ENCODE measurements at regions not wholly inside any gene's neighbourhood (a gene's known extent, or its start where the extent isn't known, plus 50 kb on each side); places are given as distances from the start of the nearest gene placed in this dataset.
"Not testable (repeated sequence)": the region's sequence is repeated elsewhere in the genome, so short reads cannot be mapped to it uniquely, and the experiment has no call there.

GRCh38 chr12:105898271-105898670 lies 240.5 kb downstream of the NUAK1 start:
- DNase-seq, result not testable (repeated sequence)

GRCh38 chr12:105899589-105899988 lies 239.2 kb downstream of the NUAK1 start:
- no peak for DNase-seq

- DNase-seq, result no peak
Observed at GRCh38 chr12:105906561-105906960, 232.2 kb downstream of the NUAK1 start.

- no peak for DNase-seq
Observed at GRCh38 chr12:105907982-105908381, 230.8 kb downstream of the NUAK1 start.

GRCh38 chr12:105910030-105910429 lies 228.7 kb downstream of the NUAK1 start:
- DNase-seq, result no peak

- DNase-seq, result no peak
Observed at GRCh38 chr12:105911966-105912365, 226.8 kb downstream of the NUAK1 start.

- no peak for DNase-seq
Observed at GRCh38 chr12:105912882-105913678, 225.7 kb downstream of the NUAK1 start.

GRCh38 chr12:105915997-105916759 lies 222.6 kb downstream of the NUAK1 start:
- no peak for DNase-seq

GRCh38 chr12:105916760-105917039 lies 222.1 kb downstream of the NUAK1 start:
- DNase-seq, result no peak

GRCh38 chr12:105920161-105920684 lies 218.5 kb downstream of the NUAK1 start:
- peak; percentile 46 for DNase-seq

GRCh38 chr12:105921055-105921454 lies 217.7 kb downstream of the NUAK1 start:
- no peak for DNase-seq

- DNase-seq, result no peak
Observed at GRCh38 chr12:105921872-105922669, 216.7 kb downstream of the NUAK1 start.

GRCh38 chr12:105922670-105923102 lies 216.1 kb downstream of the NUAK1 start:
- peak; percentile 48 for DNase-seq

GRCh38 chr12:105924526-105925208 lies 214.1 kb downstream of the NUAK1 start:
- DNase-seq, result no peak

GRCh38 chr12:105927564-105927963 lies 211.2 kb downstream of the NUAK1 start:
- no peak for DNase-seq

GRCh38 chr12:105928436-105928835 lies 210.3 kb downstream of the NUAK1 start:
- no peak for DNase-seq

- DNase-seq, result no peak
Observed at GRCh38 chr12:105929192-105929591, 209.6 kb downstream of the NUAK1 start.

GRCh38 chr12:105930557-105931503 lies 207.9 kb downstream of the NUAK1 start:
- DNase-seq, result no peak

- DNase-seq, result no peak
Observed at GRCh38 chr12:105931762-105932570, 206.8 kb downstream of the NUAK1 start.

All from eye (tissue), 1 donor.